GM18508 (cell line): ENCODE measurements at regions not wholly inside any gene's neighbourhood (a gene's known extent, or its start where the extent isn't known, plus 50 kb on each side); places are given as distances from the start of the nearest gene placed in this dataset.

ENCODE experiments used
- ATAC-seq: cut with Tn5 transposase; IDR thresholded peaks from one replicate; pipeline ENCODE4 v1.9.1; 2021; ENCODE audit warnings: moderate number of reproducible peaks; ENCODE audit not compliant: insufficient read depth, unreplicated experiment

DNA sequence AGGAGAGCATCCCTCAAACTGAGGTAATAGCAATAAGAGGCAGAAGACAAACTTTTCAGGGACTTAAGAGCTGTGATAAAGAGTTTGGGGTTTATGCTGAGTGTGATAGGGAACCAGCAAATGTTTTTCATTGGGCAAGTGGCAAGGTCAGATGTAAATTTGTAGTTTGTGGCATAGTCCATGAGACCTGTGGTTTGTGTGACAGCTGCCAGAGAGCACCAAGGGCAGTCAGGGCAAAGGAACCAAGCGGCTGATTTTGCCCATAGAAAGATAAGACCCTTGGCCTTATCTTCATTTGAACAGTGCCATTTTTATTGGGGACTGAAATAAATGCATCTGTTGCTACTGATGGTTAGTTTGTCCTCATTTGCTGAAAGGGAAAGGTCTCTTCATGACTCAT, 220.3 kb downstream of the LRRN1 start:
- ATAC-seq: no peak

DNA sequence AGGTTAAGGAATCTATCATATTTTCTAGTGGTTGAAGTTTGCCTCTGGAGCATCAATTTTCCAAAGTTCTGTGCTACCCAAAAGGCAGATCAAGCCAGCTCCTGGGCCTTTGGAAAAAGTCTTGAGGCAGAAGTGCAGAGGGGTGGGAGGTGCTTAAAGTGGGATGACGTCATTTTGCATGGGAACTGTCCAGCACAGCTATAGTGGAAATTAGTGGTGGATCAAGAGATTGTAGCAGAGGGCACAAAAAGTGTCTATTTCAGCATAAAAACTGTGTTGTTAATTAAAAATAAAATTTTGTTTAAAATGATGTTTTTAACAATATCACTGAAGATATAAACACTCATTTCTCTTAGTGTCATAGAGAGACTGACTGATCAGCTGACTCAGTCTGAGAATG, 221.9 kb downstream of the LRRN1 start:
- ATAC-seq: no peak

DNA sequence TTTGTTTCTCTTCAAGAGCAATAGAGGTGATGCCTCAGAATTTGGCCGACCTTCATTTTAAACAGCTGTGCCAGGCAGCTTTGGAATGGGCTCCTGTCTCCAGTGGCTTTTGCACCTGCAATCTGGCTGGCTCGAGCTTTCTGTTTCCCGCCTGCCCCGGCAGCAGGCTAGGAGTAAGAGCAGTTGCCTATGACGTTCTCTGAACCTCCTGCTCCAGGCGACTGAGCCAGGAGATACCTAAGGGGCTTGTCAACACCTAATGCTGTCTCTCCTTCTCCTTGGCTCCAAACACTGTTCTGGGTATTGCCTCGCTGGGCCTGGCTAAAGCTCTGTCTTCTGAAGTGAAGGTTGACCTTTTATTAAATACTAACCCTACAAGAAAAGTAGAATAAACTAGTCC, 229.9 kb downstream of the LRRN1 start:
- ATAC-seq: no peak

DNA sequence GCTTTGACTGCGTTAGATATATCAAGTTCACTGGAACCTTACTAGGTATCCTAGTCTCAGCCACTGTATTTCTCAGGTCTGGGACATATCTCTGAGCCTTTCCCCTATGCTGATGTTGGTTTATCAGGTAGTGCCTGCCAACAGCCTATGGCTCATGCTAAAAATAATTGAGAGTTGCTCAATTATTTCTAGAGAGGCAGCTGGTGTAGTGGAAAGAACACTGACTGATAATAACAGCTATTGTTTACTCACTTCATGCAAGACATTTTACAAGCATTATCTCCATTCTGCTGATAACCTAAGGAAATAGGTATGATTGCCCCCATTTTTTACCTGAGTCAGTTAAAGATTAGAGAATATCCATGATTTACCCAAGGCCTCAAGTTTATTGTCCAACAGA, 231.4 kb downstream of the LRRN1 start:
- no peak for ATAC-seq

DNA sequence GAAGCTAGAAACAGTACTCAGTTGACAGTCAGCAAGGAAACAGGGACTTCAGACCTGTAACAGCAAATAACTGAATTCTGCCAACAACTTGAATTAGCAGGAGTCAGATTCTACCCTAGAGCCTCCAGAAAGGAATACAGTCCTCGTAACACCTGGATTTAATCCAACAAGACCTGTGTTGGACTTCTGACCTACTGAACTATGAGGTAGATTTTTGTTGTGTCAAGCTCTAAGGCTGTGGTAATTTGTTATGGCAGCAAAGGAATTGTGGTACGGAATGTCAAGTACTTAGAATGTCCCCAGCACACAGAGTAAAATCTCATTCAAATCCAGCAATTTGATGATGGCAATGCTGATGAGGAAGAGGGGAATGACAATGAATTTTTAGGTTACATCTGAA, 234.1 kb downstream of the LRRN1 start:
- ATAC-seq: no peak

DNA sequence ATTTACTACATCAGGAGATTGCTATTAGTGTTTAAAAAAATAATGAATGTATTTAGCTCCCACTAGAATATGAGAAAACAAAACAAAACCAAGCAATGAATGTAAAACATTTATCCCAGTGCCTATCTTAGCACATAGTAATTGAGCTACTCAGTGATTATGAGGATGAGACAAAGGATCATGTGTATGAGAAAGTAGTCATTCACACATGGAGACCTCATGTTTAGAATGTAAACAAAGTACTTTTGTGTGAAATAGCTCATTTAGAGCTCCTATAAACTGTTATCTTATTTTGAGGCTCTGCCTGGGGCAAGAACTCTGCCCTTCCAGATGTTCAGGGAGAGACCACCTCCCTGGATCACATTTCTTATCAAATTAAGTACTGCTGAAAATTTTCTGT, 236.8 kb downstream of the LRRN1 start:
- ATAC-seq: no peak

DNA sequence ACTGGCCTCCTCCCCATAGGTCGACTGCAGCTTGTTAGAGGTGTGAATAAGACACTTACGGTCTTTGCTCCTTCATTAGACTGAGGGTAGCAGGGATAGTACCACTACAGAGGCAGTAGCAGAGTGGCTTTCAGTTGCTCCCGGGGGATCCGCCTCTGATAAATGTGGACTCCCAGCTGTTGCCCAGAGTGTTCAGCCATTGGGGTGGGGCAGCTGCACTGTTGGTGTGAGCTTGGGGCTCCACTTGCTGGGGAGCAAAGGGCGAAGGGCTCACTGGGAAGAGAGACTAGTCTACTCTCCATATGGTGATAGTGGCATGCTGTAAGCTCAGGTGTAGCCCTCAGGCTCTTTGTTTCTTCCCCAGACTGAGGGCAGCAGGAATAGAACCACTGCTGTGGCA, 239.1 kb downstream of the LRRN1 start:
- ATAC-seq: no peak

DNA sequence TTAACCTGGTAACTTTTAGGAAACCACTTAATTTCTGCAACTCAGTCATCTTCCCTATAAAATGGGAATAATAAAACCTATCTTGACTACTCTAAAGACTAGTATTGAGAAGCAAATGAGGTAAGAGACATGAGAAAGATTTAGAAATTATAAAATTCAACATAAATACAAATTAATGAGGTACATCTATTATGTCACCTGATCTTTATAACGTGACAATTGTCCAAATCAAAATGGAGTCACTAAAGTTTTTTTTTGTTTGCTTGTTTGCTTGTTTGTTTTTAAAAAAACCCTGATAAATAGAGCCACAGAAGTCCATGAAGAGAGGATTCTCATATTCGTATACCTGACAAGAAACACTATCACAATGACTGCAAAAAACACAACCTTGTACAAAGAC, 242.8 kb downstream of the LRRN1 start:
- ATAC-seq: no peak

DNA sequence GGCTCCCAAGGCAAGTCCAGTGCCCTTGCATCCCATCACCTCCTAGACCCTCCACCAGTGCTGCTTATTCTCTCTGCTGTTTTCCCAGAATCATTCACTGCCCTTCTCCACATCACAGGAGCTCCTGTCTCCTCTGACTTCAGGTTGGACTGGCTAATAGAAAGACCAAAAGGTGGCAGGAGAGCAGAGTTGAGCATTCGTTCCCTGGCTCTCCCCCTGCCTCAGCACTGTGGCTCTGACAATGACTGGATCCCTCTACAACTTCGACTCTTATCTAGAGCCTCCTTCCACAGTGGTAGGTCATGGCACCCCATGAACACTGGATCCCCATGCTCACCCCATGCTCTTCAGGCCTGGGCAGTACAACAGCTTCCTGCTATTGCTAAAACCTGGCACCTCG, 243.6 kb downstream of the LRRN1 start:
- ATAC-seq: no peak

DNA sequence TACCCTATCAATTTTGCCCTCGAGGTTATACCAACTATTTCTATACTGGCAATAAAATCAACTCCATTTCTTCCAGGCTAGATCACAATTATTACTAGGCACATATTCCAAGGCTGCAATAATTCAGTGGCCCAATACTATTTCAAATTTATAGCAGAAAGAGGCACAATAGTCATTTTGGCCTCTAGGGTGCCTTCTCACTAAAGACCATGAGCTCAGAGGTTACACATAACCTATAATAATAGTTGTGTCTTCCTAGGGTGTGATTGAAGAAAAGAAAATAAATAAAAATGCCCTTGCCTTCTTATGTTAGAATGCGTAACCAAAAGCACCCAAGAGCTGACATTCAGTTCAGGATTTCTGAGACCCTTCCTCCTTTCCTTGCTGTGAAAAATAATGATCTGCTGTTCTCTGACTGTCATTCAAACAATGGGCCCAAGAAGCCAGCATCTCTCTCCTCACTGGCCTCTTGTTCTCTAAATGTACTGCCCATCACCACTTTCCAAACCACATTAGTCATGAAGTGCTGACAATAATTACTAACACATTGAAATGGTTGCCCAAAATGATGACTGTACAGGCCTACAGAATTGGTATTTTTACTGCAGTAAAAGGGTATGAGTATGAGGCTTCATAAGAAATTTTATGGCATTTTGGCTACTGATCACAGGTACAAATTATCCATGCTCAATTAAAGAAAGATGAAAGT, 244.8 kb downstream of the LRRN1 start:
- ATAC-seq: no peak

DNA sequence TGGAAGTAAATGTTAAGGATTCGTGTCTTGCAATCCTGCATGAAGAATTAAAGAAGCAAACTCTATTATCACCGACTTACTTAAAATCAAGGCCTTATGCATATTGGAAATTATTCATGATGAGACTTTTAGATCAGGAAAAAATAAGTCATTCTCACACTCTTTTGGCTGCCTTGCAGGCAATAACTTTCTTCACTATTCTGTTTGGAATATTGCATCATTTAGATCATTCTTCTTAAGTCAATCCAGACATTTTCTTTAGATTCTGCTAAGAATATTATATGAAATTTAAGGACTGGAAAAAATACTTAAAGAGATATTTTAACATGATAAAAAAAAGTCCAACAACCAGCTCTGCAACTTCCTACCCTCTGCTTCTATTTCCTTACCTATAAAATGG, 245.4 kb downstream of the LRRN1 start:
- ATAC-seq: no peak

DNA sequence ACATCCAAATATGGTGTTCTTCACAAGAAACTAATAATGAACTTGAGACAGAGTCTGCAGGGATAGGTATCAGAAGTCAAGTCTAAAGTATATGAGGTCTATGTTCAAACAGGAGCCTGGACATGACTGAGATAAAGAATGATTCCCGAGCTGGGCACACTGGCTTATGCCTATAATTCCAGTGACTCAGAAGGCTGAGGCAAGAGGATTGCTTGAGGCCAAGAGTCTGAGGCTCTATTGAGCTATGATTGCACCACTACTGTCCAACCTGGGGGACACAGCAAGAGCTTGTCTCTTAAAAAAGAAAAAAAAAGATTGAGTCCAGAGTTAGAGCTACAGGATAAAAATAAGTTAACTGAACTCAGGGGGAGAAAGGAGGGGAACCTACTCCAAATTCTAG, 246.5 kb downstream of the LRRN1 start:
- no peak for ATAC-seq

DNA sequence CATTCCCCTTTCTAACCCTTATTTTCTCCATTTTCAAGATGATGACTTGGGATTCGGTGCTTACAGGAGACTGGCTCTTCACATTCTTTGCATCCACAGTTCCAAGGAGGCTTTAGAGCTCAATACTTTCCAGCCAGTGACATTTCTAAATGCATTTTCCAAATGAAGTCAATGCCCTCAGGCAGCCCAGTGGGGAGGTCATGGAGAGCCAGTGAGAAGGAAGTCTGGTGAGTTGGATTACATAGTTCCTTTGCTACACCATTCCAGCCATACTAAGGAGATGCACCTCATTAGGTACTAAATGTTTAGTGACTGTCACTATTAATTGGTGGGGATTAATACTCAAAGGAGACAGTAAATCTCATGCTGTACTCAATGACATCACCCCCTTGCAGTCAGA, 248.1 kb downstream of the LRRN1 start:
- ATAC-seq: no peak

DNA sequence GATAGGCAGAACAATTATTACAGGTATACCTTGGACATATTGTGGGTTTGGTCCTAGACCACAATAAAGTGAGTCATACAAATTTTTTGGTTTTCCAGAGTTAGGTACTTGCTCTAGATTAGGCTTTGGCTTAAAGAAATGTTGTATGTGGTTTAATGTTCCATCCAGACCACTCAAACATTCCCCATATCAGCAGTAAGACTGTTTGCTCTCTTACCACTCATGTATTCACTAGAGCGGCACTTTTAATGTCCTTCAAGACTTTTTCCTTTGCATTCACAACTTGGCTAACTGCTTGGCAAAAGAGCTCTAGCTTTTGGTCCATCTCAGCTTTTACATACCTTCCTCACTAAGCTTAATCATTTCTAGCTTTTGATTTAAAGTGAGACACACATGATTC, 250.5 kb upstream of the SETMAR start:
- no peak for ATAC-seq

DNA sequence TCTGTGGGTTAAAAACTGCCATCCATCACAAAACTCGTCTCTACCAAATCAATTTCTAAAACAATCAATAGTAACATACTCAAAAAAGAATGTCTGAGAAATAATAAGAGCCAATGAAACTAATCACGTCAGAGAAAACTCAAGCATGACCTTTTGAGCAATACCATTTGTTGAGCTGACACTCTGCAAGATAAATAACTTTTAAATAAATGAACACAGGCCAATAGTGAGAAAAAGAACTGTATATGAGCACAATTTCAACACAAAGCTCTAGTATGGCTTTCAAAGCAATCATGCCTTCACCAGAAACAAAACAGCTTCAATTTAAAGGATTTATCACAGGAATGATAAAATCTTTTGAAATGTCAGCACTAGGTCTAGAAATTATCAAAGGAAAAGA, 249.2 kb upstream of the SETMAR start:
- no peak for ATAC-seq

DNA sequence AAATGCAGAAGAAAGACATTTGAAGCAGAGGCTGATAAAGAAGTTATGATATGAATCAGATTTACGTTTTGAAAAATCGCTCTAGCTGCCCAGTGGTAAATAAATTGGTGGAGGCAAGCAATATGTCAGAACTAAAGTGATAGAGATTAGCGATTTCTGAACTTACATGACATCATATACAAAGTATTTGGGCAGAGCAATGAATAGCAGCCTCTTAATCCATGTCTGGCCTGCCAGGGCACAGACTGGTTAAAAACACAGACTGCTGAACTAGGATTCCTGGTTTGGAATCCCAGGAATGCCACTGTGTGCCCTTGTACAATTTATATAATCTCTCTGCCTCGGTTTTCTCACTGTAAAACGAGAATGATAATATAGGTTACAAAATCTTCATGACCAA, 243.1 kb upstream of the SETMAR start:
- ATAC-seq: no peak

DNA sequence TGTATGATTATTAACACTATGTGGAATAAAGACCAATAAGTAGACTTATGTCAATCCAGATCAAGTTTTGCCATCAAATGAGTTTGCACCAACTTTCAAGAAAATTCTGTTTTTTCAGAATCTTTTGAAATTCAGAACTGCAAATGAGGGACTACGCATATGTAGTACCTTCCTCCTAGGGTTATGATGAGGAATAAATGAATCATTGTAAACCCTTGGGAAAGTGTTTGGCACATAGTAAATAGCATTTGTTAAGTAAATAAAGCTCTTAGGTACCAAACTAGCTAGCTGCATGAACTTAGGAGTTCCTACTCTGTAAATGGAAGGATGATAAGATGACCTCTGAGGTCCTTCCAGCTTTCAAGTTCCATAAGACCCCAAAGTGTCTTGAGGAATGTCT, 242.6 kb upstream of the SETMAR start:
- ATAC-seq: no peak

DNA sequence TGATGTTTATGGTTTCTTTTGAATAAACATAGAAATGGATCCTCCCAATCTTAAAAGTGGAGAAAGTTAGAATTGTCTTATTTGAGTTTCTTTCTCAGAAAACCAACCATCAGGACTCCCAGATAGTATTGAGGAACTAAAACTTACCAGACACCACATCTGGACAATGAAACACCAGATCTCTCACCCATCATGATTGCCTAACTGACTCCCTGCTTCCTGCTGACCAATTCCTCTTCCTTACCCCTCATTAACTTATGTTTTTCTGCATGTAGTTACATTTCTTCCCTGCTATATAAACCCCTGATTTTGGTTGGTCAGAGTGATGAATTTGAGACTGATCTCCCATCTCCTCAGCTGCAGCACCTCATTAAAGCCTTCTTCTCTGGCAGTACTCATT, 242.0 kb upstream of the SETMAR start:
- no peak for ATAC-seq

DNA sequence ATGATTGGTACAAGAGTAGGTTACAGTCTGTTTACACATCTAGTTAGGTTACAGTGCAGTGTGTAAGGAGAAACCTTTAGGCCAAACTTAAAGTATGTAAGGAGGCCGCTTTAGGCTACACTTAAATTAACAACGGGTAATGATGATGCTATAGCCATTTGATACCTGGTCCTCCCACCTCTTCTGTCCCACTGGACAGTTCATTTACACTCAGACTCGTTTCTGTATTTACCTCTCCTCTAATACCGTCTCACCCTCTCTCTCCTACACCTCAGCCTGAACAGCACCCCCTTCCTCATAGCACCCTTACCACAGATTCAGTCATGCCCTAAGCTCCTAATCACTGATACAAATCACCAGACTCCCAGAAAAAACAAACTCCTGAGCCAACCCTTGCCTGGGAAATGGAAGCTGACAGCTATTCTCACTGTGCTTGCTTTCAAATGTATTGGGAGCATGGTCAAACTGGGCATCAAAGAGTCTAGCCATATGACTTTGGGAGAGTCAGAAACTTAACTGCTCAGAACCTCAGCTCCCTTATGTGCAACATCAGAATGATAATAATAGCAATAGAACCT, 241.3 kb upstream of the SETMAR start:
- ATAC-seq: no peak

DNA sequence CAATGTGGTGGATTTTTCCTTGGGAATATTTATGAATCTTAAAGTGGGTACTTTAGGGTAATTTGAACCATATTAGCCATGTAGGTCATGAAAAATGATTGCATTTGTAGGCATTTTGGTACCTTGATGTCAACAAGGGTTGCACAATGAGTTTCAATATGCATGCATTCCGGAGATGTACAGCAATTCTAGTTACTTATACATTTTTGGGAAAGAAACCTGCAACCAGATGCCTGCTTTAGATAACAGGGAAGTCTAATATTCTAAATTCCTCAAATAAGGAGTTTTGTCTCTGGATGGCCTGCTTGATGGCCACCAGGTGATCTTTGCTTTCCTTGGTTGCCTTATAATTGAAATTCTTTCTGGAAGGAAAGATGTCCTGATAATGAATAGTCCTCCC, 240.5 kb upstream of the SETMAR start:
- no peak for ATAC-seq

DNA sequence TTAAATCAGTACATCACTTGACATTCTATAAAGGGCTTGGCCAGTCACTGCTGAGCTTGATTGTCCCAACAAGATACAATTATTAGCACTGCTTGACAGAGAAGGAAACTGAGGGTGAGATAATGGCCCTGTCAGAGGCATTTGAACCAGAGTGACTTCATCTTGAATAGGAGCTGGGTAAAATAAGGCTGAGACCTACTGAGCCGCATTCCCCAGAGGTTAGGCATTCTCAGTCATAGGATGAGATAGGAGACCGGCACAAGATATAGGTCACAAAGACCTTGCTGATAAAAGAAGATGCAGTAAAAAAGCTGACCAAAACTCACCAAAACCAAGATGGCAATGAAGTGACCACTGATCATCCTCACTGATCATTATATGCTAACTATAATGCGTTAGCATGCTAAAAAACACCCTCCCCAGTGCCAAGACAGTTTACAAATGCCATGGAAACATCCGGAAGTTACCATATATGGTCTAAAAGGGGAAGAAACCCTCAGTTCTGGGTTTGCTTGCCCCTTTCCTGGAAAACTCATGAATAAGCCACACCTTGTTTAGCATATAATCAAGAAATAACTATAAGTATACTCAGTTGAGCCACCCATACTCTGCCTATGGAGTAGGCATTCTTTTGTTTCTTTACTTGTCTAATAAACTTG, 239.1 kb upstream of the SETMAR start:
- ATAC-seq: no peak

DNA sequence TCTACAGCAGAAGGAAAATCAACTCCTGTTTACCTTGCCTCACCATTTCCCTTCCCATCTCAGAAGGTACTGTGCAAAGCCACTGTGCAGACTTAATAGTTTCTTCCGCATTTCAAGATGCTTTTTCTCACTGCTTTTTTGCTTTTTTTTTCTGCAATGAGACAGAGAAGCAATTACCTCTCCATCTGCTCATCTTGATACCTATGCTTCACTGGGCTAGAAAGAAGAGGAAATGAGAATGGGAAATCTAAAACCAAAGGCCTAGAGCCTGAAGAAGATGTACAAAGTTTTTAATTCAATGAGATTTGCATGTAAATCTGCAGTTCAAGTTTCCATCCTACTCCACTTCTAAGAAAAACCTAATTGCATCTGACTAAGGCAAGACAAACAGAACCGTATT, 238.1 kb upstream of the SETMAR start:
- no peak for ATAC-seq
